Tibial nerve (tissue), 4 donors: ENCODE measurements at regions not wholly inside any gene's neighbourhood (a gene's known extent, or its start where the extent isn't known, plus 50 kb on each side); places are given as distances from the start of the nearest gene placed in this dataset.

Source experiments
- CTCF ChIP-seq, 5 experiments: fragments of 200-600 bp in 3 of 5; fragments of 450-650 bp in 2 of 5; sonication (generic) in 3 of 5; IDR thresholded peaks; one replicate each; pipeline ENCODE4 v1.5.1; 2016 to 2019; ENCODE audit warnings: antibody characterized with exemption in 5 of 5, mild to moderate bottlenecking in 3 of 5, moderate library complexity in 2 of 5
- EP300 ChIP-seq, 2 donors: sonication (generic); formaldehyde crosslinking; IDR thresholded peaks; one replicate each; pipeline ENCODE4 v1.6.1; 2017; ENCODE audit warnings: antibody characterized with exemption in 2 of 2, mild to moderate bottlenecking in 1 of 2
- POLR2A ChIP-seq, 2 donors: fragments of 450-650 bp; IDR thresholded peaks; one replicate each; pipeline ENCODE4 v1.6.1; 2017; ENCODE audit warnings: antibody characterized with exemption in 2 of 2, mild to moderate bottlenecking in 2 of 2, moderate library complexity in 2 of 2

GRCh38 chr2:56047136-56047535, 123.6 kb upstream of the EFEMP1 start:
- TF ChIP-seq CTCF (IDR thresholded peaks at IDR 0.05) (no peak), POLR2A (IDR thresholded peaks at IDR 0.05) (no peak), EP300 (IDR thresholded peaks at IDR 0.05) (no peak)
